IMR-90 (cell line): ENCODE measurements at regions not wholly inside any gene's neighbourhood (a gene's known extent, or its start where the extent isn't known, plus 50 kb on each side); places are given as distances from the start of the nearest gene placed in this dataset.

Experiments used
- CTCF ChIP-seq: conservative IDR thresholded peaks from 2 replicates; pipeline ENCODE4 v1.5.1; 2012; ENCODE audit warnings: mild to moderate bottlenecking, low read depth, low read length, improper control_type of control experiment
- MAZ ChIP-seq: IDR thresholded peaks from 2 replicates; pipeline ENCODE4 v1.6.1; 2012; ENCODE audit warnings: low read depth, mild to moderate bottlenecking, low read length, improper control_type of control experiment, moderate library complexity, borderline replicate concordance

DNA sequence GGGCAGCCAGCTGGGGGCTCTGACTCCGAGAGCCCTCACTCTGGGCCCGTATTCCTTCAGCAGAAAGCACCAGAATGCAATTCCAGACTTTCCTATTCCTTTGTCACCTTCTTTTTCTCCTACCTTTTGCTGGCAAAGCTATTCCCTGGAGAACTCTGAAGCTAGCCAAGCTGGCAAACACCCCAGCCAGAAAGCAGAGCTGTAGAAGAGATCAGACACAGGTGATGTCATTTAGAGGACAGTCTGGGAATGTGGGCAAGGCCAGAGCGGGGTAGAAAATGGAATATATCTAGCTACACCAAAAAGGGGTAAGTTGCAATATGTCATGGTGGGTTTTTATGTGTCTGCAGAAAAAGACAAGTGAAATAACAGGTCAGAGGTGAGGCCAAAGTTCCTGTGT lies 205.1 kb downstream of the NXPE2 start:
- no peak for TF ChIP-seq CTCF
- no peak for TF ChIP-seq MAZ
